ENCODE measurements at regions not wholly inside any gene's neighbourhood (a gene's known extent, or its start where the extent isn't known, plus 50 kb on each side); places are given as distances from the start of the nearest gene placed in this dataset.
"Not testable (repeated sequence)": the region's sequence is repeated elsewhere in the genome, so short reads cannot be mapped to it uniquely, and the experiment has no call there.

DNA sequence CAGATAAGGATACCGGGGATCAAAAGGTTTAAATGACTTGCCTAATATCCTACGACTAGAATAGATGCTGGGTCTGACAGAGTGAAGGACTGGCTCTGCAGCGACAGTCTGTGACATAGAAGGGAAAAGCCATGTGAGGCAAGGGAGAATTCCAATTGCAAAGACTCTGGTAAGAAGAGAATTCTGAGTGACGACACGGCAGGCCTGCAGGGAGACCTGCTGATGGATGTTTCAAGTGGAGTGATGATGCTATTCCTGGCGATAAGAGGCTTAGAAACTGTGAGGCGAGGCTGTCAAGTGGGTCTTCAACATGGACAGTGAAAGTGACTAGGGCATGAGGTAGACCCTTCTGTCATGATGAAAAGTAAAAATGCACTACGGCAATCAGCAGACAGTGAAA is 176.6 kb upstream of the PBX1 start:
- no peaks in the 10 kb centered on the region for H3K27me3 Mint-ChIP-seq
- H3K4me3 Mint-ChIP-seq = no peak overlapping the region
- no peak for ATAC-seq (ENCODE audit: low read depth in 2 of 2)
- no peaks in the 10 kb centered on the region for H3K4me1 Mint-ChIP-seq
- H3K27ac Mint-ChIP-seq = no peak overlapping the region
- H3K9me3 Mint-ChIP-seq = peaks cover 1 to 16% (median 6%) of the 10 kb centered on the region in 7 donors
- DNase-seq = no peak
- no peaks in the 10 kb centered on the region for H3K36me3 Mint-ChIP-seq

DNA sequence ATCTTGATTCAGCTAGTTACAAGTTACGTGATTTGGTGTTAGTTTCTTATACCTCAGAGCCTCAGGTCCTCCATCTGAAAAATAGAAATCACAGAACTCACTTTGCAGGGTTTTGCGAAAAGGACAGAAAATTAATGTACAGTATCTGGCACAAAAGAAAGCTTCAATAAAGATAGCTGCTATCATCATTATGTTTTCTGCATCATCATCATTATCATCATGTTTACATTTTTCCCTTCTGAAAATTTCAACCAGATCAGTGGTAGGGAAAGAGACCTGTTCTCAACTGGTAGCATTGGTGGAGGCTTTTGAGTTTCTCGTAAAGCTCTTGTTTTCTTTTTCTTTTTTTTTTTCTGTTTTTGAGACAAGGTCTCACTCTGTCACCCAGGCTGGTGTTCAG is 174.7 kb upstream of the PBX1 start:
- ATAC-seq (ENCODE audit: low read depth in 2 of 2) = no peak
- no peaks in the 10 kb centered on the region for H3K36me3 Mint-ChIP-seq
- no peak overlapping the region for H3K4me3 Mint-ChIP-seq
- H3K9me3 Mint-ChIP-seq = peaks cover 1 to 16% (median 7%) of the 10 kb centered on the region in 7 donors
- H3K4me1 Mint-ChIP-seq = no peaks in the 10 kb centered on the region
- no peak for DNase-seq
- H3K27ac Mint-ChIP-seq = no peak overlapping the region
- no peaks in the 10 kb centered on the region for H3K27me3 Mint-ChIP-seq

DNA sequence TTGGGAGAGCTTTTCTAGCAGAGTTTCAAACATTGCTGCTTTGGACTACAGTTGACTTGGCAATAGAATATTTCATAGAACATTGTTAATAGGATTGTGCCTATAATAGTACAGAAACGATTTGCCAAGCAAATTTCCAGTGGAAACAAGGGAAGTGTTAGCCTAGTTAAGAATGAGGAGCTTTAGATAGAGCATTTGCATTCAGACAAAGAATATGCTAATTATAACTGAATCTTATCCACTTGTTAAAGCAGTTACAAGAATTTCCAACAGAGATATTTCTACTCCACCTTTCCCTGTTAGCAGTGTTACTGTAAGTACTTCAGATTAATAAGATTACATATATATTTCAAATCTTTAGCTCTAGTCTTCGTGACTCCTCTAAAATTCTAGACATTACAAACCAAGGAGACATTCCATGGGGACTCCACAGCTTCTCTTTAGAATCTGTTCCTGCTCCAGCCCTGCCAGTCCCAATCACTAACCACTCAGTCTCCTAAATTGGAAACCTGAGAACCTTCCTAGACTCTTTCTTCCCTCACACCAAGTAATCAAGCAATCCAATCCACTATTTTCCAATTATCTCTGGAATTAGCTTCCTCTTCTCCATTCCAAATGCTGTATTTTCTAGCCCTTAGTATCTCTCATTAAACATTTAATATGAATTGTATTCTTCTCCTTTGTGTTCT is 141.8 kb upstream of the PBX1 start:
- no peaks in the 10 kb centered on the region for H3K4me1 Mint-ChIP-seq
- H3K4me3 Mint-ChIP-seq = no peak overlapping the region
- no peaks in the 10 kb centered on the region for H3K36me3 Mint-ChIP-seq
- H3K9me3 Mint-ChIP-seq = peaks cover under 1 to 6% (median 3%) of the 10 kb centered on the region in 7 donors
- no peak overlapping the region for H3K27ac Mint-ChIP-seq
- H3K27me3 Mint-ChIP-seq = no peaks in the 10 kb centered on the region
- DNase-seq (no peak), ATAC-seq (ENCODE audit: low read depth in 2 of 2) (no peak)

DNA sequence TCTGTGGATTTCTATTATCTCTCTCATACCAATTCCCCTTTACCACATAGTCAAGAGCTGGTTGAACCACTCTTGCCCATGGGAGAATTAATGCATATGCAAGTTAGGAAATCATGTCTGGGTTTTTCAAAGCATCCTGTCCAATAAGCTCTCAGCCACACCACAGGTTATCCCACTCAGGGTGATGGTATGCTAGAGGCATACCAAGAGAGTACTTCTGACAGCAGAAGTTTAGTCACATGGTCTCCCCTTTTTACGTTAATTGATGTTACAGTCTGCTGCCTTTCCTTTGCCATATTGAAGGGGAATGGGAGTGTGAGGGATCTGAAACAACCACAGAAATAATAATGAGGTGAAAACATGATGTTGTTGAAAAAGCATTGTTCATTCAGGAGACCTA is 135.8 kb upstream of the PBX1 start:
- Mint-ChIP-seq H3K36me3 (no peaks in the 10 kb centered on the region), H3K9me3 (peaks cover 0 to 3% (median 0%) of the 10 kb centered on the region in 7 donors), H3K4me1 (no peaks in the 10 kb centered on the region), H3K27me3 (no peaks in the 10 kb centered on the region), H3K27ac (no peak overlapping the region), H3K4me3 (no peak overlapping the region)
- no peak for ATAC-seq (ENCODE audit: low read depth in 2 of 2)
- no peak for DNase-seq

DNA sequence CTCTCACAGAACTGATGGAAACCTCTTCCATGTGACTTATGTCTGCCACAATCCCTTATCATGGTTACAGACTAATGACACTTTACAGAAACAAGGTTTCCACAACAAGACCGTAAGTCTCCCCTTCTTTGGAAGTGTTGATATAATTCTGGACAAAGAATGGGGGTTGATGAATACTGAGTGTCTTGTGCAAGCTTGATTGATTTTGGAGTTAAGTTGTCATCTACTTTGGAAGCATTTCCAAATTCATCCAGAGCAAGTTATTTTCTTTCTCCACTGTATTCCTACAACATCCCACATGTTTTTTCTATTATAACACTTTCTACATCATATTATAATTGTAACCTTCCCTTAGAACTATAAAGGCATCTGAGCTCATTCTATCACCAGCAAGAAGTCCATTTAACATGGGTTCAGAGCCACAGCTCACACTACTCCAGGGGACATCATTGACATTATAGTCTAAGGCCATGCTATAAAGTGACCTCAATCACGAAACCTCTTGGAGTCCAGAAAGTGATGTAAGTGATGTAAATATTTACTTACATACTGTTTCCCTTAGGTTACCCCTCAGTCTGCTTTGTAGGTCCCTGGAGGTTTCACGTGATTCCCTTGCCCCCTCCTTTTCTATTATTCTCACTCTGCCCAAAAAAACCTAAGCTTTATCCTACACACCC is 125.7 kb upstream of the PBX1 start:
- no peak for ATAC-seq (ENCODE audit: low read depth in 2 of 2)
- DNase-seq = no peak
- Mint-ChIP-seq H3K9me3 (peaks cover 0 to 3% (median 2%) of the 10 kb centered on the region in 7 donors), H3K27ac (no peak overlapping the region), H3K4me3 (no peak overlapping the region), H3K27me3 (no peaks in the 10 kb centered on the region), H3K4me1 (no peaks in the 10 kb centered on the region), H3K36me3 (no peaks in the 10 kb centered on the region)

DNA sequence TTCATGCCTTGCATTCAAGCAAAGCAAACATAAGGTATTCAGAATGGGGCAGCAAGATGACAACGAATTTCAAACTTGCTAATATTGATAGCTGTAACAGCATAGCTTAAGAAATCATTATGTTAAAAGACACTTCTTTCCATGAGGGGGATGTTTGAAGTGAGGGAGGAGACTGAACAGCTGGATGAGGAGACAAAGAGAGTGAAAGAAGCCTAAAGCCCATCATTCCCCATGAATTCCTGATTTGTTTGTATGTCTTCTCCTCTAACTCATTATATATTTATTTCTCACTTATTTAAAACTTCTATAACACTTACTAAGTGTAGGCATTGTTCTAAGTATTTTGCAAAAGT is 125.2 kb upstream of the PBX1 start:
- no peak for DNase-seq
- ATAC-seq (ENCODE audit: low read depth in 2 of 2) = no peak
- H3K27me3 Mint-ChIP-seq = no peaks in the 10 kb centered on the region
- no peak overlapping the region for H3K27ac Mint-ChIP-seq
- no peaks in the 10 kb centered on the region for H3K4me1 Mint-ChIP-seq
- no peak overlapping the region for H3K4me3 Mint-ChIP-seq
- H3K9me3 Mint-ChIP-seq = peaks cover 0 to 3% (median under 1%) of the 10 kb centered on the region in 7 donors
- H3K36me3 Mint-ChIP-seq = no peaks in the 10 kb centered on the region

DNA sequence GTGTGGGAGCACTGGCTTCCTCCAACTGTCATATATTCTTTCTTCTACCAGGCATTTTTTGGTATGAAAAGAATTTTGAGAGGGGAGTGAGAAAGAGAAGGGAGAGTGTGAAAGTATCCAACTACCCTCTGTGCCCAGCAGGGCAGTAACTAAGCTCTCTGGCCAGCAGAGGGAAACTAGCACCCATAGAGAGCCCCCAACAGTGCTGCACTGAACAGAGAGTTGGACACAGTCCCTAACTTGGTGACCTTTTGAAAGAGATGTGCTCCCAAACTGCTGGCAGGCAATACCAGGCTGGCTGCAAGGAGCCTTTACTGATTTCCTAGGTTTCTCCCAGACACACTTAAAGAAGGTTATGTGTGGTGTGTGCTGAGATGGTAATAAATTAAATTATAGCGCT is 118.8 kb upstream of the PBX1 start:
- no peak for DNase-seq
- peaks cover 0 to 5% (median 0%) of the 10 kb centered on the region in 7 donors for H3K9me3 Mint-ChIP-seq
- no peak for ATAC-seq (ENCODE audit: low read depth in 2 of 2)
- no peaks in the 10 kb centered on the region for H3K27me3 Mint-ChIP-seq
- H3K4me1 Mint-ChIP-seq = no peaks in the 10 kb centered on the region
- H3K36me3 Mint-ChIP-seq = no peaks in the 10 kb centered on the region
- no peak overlapping the region for H3K4me3 Mint-ChIP-seq
- no peak overlapping the region for H3K27ac Mint-ChIP-seq

DNA sequence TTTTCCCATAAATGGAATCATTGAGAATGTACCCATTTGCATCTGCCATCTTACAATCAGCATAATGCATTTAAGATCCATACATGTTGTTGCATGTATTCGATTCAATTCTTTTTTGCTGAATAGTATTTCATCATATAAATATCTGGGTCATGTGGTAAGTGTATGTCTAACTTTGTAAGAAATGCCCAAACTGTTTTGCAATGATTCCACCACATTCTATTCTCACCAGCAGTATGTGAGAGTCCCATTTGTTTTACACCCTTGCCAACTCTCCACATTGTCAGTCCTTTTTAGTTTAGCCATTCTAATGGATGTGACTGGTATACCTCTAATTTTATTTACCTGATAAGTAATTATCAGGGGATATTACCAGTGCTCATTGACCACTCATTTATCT is 115.8 kb upstream of the PBX1 start:
- H3K27me3 Mint-ChIP-seq = no peaks in the 10 kb centered on the region
- ATAC-seq (ENCODE audit: low read depth in 2 of 2) (no peak), DNase-seq (no peak)
- H3K27ac Mint-ChIP-seq = no peak overlapping the region
- H3K4me1 Mint-ChIP-seq = no peaks in the 10 kb centered on the region
- no peaks in the 10 kb centered on the region for H3K36me3 Mint-ChIP-seq
- H3K4me3 Mint-ChIP-seq = no peak overlapping the region
- peaks cover 0 to 5% (median 1%) of the 10 kb centered on the region in 7 donors for H3K9me3 Mint-ChIP-seq

DNA sequence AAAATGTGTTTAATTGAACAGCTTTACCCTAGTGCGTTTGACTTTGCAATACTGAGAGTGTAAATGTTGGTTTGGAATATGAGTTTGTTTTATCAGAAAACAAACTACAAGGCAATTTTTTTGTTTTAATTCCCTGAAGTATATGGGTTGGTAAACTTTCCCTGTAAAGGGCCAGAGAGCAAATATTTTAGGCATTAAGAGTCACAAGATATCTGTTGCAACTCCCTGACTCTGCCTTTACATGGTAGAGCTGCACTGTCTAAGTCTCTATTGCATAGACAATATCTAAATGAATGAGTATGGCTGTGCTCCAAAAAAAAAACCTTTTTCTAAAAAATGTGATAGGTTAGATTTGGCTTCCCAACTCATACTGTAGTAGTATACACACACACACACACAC is 115.1 kb upstream of the PBX1 start:
- H3K4me3 Mint-ChIP-seq = no peak overlapping the region
- H3K27me3 Mint-ChIP-seq = no peaks in the 10 kb centered on the region
- H3K9me3 Mint-ChIP-seq = peaks cover 0 to 5% (median 2%) of the 10 kb centered on the region in 7 donors
- no peaks in the 10 kb centered on the region for H3K36me3 Mint-ChIP-seq
- no peaks in the 10 kb centered on the region for H3K4me1 Mint-ChIP-seq
- DNase-seq (no peak), ATAC-seq (ENCODE audit: low read depth in 2 of 2) (no peak)
- no peak overlapping the region for H3K27ac Mint-ChIP-seq

DNA sequence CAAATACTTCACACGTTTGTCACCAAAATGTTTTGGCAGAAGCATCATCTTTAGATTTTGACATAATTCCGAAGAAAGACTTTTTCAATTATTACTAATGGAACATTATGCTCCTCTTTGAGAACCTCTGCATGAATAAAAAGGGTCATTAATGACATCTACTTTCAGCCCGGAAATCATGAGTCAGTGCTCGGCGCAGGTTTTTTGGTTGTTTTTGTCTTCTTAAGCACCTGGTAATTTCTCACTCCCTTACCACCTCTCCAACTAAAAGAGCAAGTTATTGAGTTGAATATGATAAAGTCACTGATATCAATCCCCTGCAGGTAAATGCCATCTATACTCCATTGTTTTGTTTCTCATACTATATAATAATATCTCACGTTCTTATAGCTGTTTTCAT is 113.0 kb upstream of the PBX1 start:
- Mint-ChIP-seq H3K4me1 (no peaks in the 10 kb centered on the region), H3K36me3 (no peaks in the 10 kb centered on the region), H3K27ac (no peak overlapping the region), H3K27me3 (no peaks in the 10 kb centered on the region), H3K9me3 (peaks cover 0 to 8% (median 4%) of the 10 kb centered on the region in 7 donors), H3K4me3 (no peak overlapping the region)
- no peak for ATAC-seq (ENCODE audit: low read depth in 2 of 2)
- DNase-seq = no peak

DNA sequence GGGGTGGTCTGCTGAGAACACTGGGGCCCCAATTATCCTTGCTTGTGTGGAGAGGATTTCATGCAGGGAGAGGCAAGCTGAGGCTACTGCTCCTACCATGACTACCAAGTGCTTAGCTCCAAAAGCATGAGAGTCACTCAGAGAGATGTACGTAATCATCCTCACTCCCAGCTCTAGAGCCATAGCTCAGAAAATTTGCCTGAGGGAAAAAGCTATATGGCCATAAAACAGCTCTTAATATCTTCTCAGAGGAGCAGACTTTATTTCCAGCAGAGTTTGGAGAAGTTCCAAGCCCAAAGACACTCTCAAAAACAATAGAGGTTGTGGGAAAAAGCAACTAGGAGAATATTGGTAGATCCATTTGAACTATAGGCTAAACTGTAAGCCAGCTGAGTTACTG is 106.4 kb upstream of the PBX1 start:
- no peaks in the 10 kb centered on the region for H3K4me1 Mint-ChIP-seq
- ATAC-seq (ENCODE audit: low read depth in 2 of 2) (no peak), DNase-seq (no peak)
- H3K4me3 Mint-ChIP-seq = no peak overlapping the region
- no peak overlapping the region for H3K27ac Mint-ChIP-seq
- H3K9me3 Mint-ChIP-seq = peaks cover 0 to 15% (median 12%) of the 10 kb centered on the region in 7 donors
- peaks cover 0 to 13% of the 10 kb centered on the region in 2 donors for H3K36me3 Mint-ChIP-seq
- H3K27me3 Mint-ChIP-seq = no peaks in the 10 kb centered on the region

DNA sequence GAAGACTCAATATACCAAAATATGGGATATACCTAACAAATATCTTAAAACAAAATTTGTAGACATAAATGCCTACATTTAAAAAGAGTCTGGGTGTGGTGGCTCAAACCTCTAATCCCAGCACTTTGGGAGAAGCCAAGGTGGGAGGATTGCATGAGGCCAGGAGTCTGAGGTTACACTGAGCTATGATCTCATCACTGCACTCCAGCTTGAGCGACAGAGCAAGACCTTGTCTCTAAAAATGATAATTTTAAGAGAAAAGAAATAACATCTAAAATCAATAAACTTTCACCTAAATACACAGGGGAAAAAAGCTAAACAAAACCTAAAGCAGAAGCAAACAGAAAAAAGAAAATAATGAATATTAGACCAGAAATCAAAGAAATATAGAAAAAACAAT is 102.7 kb upstream of the PBX1 start:
- no peak for DNase-seq
- no peak for ATAC-seq (ENCODE audit: low read depth in 2 of 2)
- Mint-ChIP-seq H3K27ac (no peak overlapping the region), H3K27me3 (no peaks in the 10 kb centered on the region), H3K9me3 (peaks cover 3 to 15% (median 9%) of the 10 kb centered on the region in 7 donors), H3K4me1 (no peaks in the 10 kb centered on the region), H3K4me3 (no peak overlapping the region), H3K36me3 (peaks cover 0 to 13% of the 10 kb centered on the region in 2 donors)

DNA sequence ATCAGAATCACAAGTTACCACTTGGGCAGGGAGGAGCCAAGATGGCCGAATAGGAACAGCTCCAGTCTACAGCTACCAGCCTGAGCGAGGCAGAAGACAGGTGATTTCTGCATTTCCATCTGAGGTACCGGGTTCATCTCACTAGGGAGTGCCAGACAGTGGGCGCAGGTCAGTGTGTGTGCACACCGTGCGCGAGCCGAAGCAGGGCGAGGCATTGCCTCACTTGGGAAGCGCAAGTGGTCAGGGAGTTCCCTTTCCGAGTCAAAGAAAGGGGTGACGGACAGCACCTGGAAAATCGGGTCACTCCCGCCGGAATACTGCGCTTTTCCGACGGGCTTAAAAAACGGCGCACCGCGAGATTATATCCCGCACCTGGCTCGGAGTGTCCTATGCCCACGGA is 99.8 kb upstream of the PBX1 start:
- peak overlapping the region in 1 of 8 donors; percentile 60 for H3K4me3 Mint-ChIP-seq
- H3K27ac Mint-ChIP-seq; ATAC-seq (ENCODE audit: low read depth in 2 of 2); H3K27me3 Mint-ChIP-seq; H3K9me3 Mint-ChIP-seq; DNase-seq; H3K36me3 Mint-ChIP-seq; H3K4me1 Mint-ChIP-seq: not testable (repeated sequence)

DNA sequence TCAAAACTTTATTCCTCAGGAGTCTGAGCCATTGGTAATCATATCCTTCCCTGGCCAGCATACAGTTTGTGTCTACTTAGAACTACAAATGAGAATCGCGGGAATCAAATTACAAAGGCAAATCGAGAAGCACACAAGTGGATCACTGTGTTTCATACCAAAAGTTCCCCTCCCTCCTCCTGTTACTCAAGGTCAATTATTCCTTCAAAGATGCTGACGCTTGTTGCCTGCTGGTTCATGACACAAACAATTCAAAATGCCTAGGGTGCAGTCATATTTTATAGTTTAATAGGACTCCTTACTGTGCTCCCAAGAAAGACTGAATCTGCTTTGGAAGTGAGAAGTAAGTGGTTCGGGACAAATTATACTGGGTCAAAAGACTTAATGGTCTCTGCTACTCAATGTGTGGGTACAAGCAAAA is 93.0 kb upstream of the PBX1 start:
- H3K36me3 Mint-ChIP-seq = no peaks in the 10 kb centered on the region
- no peak for ATAC-seq (ENCODE audit: low read depth in 2 of 2)
- no peaks in the 10 kb centered on the region for H3K27me3 Mint-ChIP-seq
- H3K27ac Mint-ChIP-seq = no peak overlapping the region
- H3K9me3 Mint-ChIP-seq = peaks cover 0 to 10% (median 4%) of the 10 kb centered on the region in 7 donors
- no peaks in the 10 kb centered on the region for H3K4me1 Mint-ChIP-seq
- no peak for DNase-seq
- H3K4me3 Mint-ChIP-seq = no peak overlapping the region

All from naive B cell (primary cell).